GM23248 (cell line): ENCODE measurements at regions not wholly inside any gene's neighbourhood (a gene's known extent, or its start where the extent isn't known, plus 50 kb on each side); places are given as distances from the start of the nearest gene placed in this dataset.

Experiments used
- DNase-seq: peaks from one replicate; pipeline ENCODE4 v3.0.0-alpha.2; 2015
- H2AFZ ChIP-seq: fragments of 200-600 bp; sonication (generic); 2 replicates; pipeline ENCODE4 v1.6.1; 2016; ENCODE audit warnings: antibody characterized with exemption
- H3F3A ChIP-seq: fragments of 200-600 bp; sonication (generic); 2 replicates; pipeline ENCODE4 v1.6.1; 2016; ENCODE audit warnings: mild to moderate bottlenecking, antibody characterized with exemption, mixed run types; ENCODE audit not compliant: insufficient read depth
- H3K27ac ChIP-seq: fragments of 200-600 bp; sonication (generic); 2 replicates; pipeline ENCODE4 v1.5.1; 2016; ENCODE audit warnings: mild to moderate bottlenecking
- H3K27me3 ChIP-seq: fragments of 200-600 bp; sonication (generic); replicated peaks from 2 replicates; pipeline ENCODE4 v1.6.1; 2016; ENCODE audit warnings: mild to moderate bottlenecking; ENCODE audit not compliant: insufficient read depth
- H3K36me3 ChIP-seq: fragments of 200-600 bp; sonication (generic); 2 replicates; pipeline ENCODE4 v1.6.1; 2016; ENCODE audit warnings: low read depth, mild to moderate bottlenecking
- H3K4me1 ChIP-seq: fragments of 200-600 bp; sonication (generic); 2 replicates; pipeline ENCODE4 v1.6.1; 2016; ENCODE audit warnings: mild to moderate bottlenecking; ENCODE audit not compliant: insufficient read depth
- H3K4me2 ChIP-seq: fragments of 200-600 bp; sonication (generic); one replicate; pipeline ENCODE4 v1.6.1; 2016; ENCODE audit warnings: mild to moderate bottlenecking; ENCODE audit not compliant: unreplicated experiment
- H3K4me3 ChIP-seq: fragments of 200-600 bp; sonication (generic); 2 replicates; pipeline ENCODE4 v1.5.1; 2016; ENCODE audit warnings: mild to moderate bottlenecking
- H3K79me2 ChIP-seq: fragments of 200-600 bp; sonication (generic); 2 replicates; pipeline ENCODE4 v1.6.1; 2016; ENCODE audit warnings: mild to moderate bottlenecking; ENCODE audit not compliant: insufficient read depth
- H3K9ac ChIP-seq: fragments of 200-600 bp; sonication (generic); 2 replicates; pipeline ENCODE4 v1.6.1; 2016; ENCODE audit warnings: mild to moderate bottlenecking
- H3K9me2 ChIP-seq: fragments of 200-600 bp; sonication (generic); 2 replicates; pipeline ENCODE4 v1.6.1; 2016; ENCODE audit warnings: mixed run types, mild to moderate bottlenecking, moderate library complexity; ENCODE audit not compliant: insufficient read depth
- H3K9me3 ChIP-seq: fragments of 200-600 bp; sonication (generic); one replicate; pipeline ENCODE4 v1.6.1; 2017; ENCODE audit warnings: low read depth
- H4K20me1 ChIP-seq: fragments of 200-600 bp; sonication (generic); 2 replicates; pipeline ENCODE4 v1.6.0; 2016; ENCODE audit not compliant: insufficient read depth
- EZH2 ChIP-seq: fragments of 200-600 bp; sonication (generic); IDR thresholded peaks from 2 replicates; pipeline ENCODE4 v1.6.1; 2018; ENCODE audit warnings: antibody characterized with exemption, mild to moderate bottlenecking; ENCODE audit not compliant: insufficient read depth, poor library complexity, severe bottlenecking
- EZH2phosphoT487 ChIP-seq: fragments of 200-600 bp; sonication (generic); IDR thresholded peaks from 2 replicates; pipeline ENCODE4 v1.6.1; 2018; ENCODE audit warnings: antibody characterized with exemption, moderate library complexity, mild to moderate bottlenecking, low read depth; ENCODE audit not compliant: insufficient read depth
- WGBS, 2 experiments: methylation state at CpG; one replicate each; pipeline ENCODE4 v1.1.6; 2015 to 2017; ENCODE audit warnings: low lambda C conversion rate in 2 of 2, low coverage in 1 of 2; ENCODE audit errors: missing lambda C conversion rate in 2 of 2; 5-methylcytosine and 5-hydroxymethylcytosine counted together
- in situ Hi-C: fragments of 300-500 bp; cut with MboI; formaldehyde crosslinking; loops from 2 replicates; pipeline ENCODE4 v1.15.0; 2020

DNA sequence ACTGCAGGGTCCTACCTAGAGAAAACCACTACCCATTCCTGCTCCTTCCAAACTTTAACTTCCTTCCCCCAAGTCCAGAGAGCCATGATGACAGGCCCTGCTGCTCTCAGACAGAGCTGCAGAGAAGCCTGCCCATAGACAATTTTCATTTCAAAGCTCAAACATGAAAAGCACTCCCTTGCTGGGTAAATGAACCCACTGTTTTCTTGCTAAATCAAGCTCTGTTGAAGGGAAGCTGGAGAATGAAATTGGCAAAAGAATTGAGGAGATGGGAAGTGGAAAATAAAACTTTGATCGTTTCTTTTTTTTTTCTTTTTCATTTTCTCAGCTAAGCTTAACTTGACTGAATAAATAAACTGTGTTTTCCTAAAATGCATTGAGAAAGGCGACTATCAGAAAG lies 331.1 kb upstream of the CPEB2 start:
- no peak for TF ChIP-seq EZH2phosphoT487
- no peak for TF ChIP-seq EZH2
- no peak overlapping the region for H2AFZ ChIP-seq

DNA sequence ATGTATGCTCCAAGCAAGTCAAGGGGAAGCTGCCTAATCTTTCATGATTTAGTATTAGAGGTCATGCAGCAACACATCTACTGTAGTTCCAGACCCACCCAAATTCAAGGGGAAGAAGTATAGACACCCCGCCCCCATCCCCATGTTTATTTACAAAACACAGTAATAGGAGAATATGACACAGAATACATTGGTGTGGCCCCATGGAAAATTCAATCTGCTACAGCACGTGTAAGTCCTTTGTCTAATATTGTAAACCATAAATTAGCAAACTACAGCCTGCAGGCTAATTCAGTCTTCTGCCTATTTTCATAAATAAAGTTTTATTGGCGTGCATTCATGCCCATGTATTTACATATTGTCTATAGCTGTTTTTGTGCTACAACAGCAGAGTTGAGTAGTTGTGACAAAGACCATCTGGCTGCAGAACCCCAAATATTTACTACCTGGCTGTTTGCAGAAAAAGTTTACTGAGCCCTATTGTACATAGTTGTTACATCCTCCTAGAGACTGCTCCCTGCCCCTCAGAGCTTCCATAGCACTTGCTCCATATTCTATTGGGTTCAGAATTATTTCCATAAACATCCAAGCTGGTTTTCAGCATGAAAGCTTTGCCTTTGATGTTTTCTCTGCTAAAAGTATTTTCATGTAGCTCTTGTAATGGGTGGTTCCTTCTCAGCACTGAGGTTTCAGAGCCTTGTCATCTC lies 326.8 kb upstream of the CPEB2 start:
- Histone ChIP-seq H3K9ac (no peak overlapping the region), H3K27me3 (no peaks in the 10 kb centered on the region), H3K79me2 (no peaks in the 10 kb centered on the region), H2AFZ (no peak overlapping the region), H3K4me2 (no peak overlapping the region), H3K27ac (no peak overlapping the region), H3K9me3 (no peaks in the 10 kb centered on the region), H3K9me2 (no peaks in the 10 kb centered on the region), H4K20me1 (no peaks in the 10 kb centered on the region), H3K36me3 (no peaks in the 10 kb centered on the region), H3F3A (no peaks in the 10 kb centered on the region), H3K4me3 (no peak overlapping the region), H3K4me1 (no peaks in the 10 kb centered on the region)
- no peak for DNase-seq
- in situ Hi-C loops, result no loop called here
- TF ChIP-seq EZH2 (no peak), EZH2phosphoT487 (no peak)
- 13 to 22% methylated on average over 3 of the region's 3 CpGs for WGBS, 2 experiments

More for the DNA sequence above, 331.1 kb upstream of the CPEB2 start:
- no peak overlapping the region for H3K4me3 ChIP-seq
- H3K27ac ChIP-seq, result no peak overlapping the region
- H3K9ac ChIP-seq, result no peak overlapping the region
- no peak for DNase-seq
- no peaks in the 10 kb centered on the region for H3K27me3 ChIP-seq
- H3K4me1 ChIP-seq, result no peaks in the 10 kb centered on the region
- no peaks in the 10 kb centered on the region for H3K9me3 ChIP-seq
- no peaks in the 10 kb centered on the region for H3K79me2 ChIP-seq
- no peaks in the 10 kb centered on the region for H3K36me3 ChIP-seq
- WGBS, 2 experiments, result 0 to 4% methylated on average over 2 of the region's 2 CpGs
- H3K4me2 ChIP-seq, result no peak overlapping the region
- H3F3A ChIP-seq, result no peaks in the 10 kb centered on the region
- H4K20me1 ChIP-seq, result no peaks in the 10 kb centered on the region
- in situ Hi-C loops, result no loop called here
- no peaks in the 10 kb centered on the region for H3K9me2 ChIP-seq

DNA sequence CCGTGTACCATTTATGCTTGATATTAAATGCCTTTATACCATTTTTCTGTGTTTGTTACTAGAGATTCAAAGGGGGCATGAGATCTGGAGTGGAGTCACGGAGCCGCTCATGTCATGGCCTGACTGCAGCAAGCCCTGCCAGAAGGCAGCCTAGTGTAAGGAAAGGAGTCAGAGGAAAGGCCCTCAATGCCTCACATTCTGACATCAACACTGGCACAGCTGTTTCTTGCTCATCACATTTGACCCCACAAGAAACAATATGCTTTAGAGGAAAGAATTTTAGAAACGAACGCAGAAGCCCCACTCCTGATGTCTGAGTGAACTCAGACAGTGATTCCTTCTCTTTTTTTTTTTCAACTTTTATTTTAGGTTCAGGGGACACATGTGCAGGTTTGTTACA lies 322.4 kb upstream of the CPEB2 start:
- Histone ChIP-seq H3K36me3 (no peaks in the 10 kb centered on the region), H3K4me1 (no peaks in the 10 kb centered on the region), H3K27ac (no peak overlapping the region), H3K9ac (no peak overlapping the region), H3F3A (no peaks in the 10 kb centered on the region), H3K9me3 (no peaks in the 10 kb centered on the region), H3K4me3 (no peak overlapping the region), H2AFZ (no peak overlapping the region), H4K20me1 (no peaks in the 10 kb centered on the region), H3K27me3 (no peaks in the 10 kb centered on the region), H3K9me2 (no peaks in the 10 kb centered on the region), H3K4me2 (no peak overlapping the region), H3K79me2 (no peaks in the 10 kb centered on the region)
- no peak for TF ChIP-seq EZH2phosphoT487
- TF ChIP-seq EZH2, result no peak
- WGBS, 2 experiments, result 29 to 35% methylated on average over 5 of the region's 5 CpGs
- in situ Hi-C loops, result no loop called here
- DNase-seq, result no peak

DNA sequence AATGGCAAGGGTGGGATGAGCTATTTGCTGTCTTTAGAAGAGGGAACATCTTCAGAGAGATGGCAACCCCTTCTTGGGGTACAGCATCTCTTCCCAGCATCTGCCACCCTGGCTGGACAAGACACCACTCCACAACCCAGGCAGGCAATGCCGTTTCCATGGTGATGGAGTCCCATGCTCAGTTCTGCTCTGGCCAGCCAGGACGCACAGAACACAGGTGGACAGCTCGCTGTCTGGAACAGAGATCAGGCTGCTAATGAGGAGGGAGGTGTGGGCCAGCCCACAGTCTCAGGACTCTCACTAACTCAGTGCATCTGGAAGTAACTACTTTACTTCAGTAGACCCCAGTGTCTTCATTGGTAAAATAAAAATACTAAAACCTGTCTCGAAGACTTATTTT lies 321.0 kb upstream of the CPEB2 start:
- Histone ChIP-seq H3K9me3 (no peaks in the 10 kb centered on the region), H3K4me1 (no peaks in the 10 kb centered on the region), H2AFZ (no peak overlapping the region), H3F3A (no peaks in the 10 kb centered on the region), H3K36me3 (no peaks in the 10 kb centered on the region), H3K27ac (no peak overlapping the region), H3K27me3 (no peaks in the 10 kb centered on the region), H3K4me2 (no peak overlapping the region), H3K9me2 (no peaks in the 10 kb centered on the region), H3K4me3 (no peak overlapping the region), H4K20me1 (no peaks in the 10 kb centered on the region), H3K79me2 (no peaks in the 10 kb centered on the region), H3K9ac (no peak overlapping the region)
- in situ Hi-C loops, result no loop called here
- WGBS, 2 experiments, result 19 to 23% methylated on average over 4 of the region's 4 CpGs
- TF ChIP-seq EZH2, result no peak
- no peak for TF ChIP-seq EZH2phosphoT487
- no peak for DNase-seq

DNA sequence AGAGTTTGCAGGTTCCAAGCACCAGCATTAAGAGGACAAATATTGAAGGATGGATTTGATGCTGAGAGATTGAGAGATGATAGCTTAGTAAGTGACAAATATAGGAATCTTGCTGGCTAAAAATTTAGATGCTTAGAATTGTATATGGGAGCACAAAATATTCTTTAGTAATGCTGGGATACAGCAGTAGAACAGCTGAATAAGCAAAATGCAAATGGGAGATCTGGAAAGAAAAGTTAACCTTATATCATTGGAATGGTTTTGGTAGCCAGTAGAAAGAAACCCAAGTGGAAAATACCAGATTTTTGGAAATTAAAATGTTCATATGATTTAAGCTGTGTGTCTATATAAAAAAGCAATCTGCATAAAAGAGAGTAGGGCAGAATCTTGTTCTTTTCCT lies 308.6 kb upstream of the CPEB2 start:
- Histone ChIP-seq H2AFZ (no peak overlapping the region), H3K36me3 (no peaks in the 10 kb centered on the region), H3K79me2 (no peaks in the 10 kb centered on the region), H3K27ac (no peak overlapping the region), H4K20me1 (no peaks in the 10 kb centered on the region), H3K9me2 (no peaks in the 10 kb centered on the region), H3K27me3 (no peaks in the 10 kb centered on the region), H3K4me1 (no peaks in the 10 kb centered on the region), H3K9me3 (no peaks in the 10 kb centered on the region), H3K4me2 (no peak overlapping the region), H3K9ac (no peak overlapping the region), H3K4me3 (no peak overlapping the region), H3F3A (no peaks in the 10 kb centered on the region)
- TF ChIP-seq EZH2 (no peak), EZH2phosphoT487 (no peak)
- in situ Hi-C loops, result no loop called here
- no peak for DNase-seq
